ENCODE measurements at regions not wholly inside any gene's neighbourhood (a gene's known extent, or its start where the extent isn't known, plus 50 kb on each side); places are given as distances from the start of the nearest gene placed in this dataset.

GRCh38 chr1:209427811-209428210 lies 155.7 kb upstream of the CAMK1G start:
- DNase-seq (ENCODE audit: low read depth in 2 of 3, low spot score in 2 of 3): no peak

GRCh38 chr1:209428241-209428921 lies 155.1 kb upstream of the CAMK1G start:
- DNase-seq (ENCODE audit: low read depth in 2 of 3, low spot score in 2 of 3): peak in 1 of 3 donors; percentile 34

- DNase-seq (ENCODE audit: low read depth in 2 of 3, low spot score in 2 of 3): no peak
Measured at GRCh38 chr1:209429611-209430010, 153.9 kb upstream of the CAMK1G start.

GRCh38 chr1:209430107-209430506 lies 153.4 kb upstream of the CAMK1G start:
- no peak for DNase-seq (ENCODE audit: low read depth in 2 of 3, low spot score in 2 of 3)

DNA sequence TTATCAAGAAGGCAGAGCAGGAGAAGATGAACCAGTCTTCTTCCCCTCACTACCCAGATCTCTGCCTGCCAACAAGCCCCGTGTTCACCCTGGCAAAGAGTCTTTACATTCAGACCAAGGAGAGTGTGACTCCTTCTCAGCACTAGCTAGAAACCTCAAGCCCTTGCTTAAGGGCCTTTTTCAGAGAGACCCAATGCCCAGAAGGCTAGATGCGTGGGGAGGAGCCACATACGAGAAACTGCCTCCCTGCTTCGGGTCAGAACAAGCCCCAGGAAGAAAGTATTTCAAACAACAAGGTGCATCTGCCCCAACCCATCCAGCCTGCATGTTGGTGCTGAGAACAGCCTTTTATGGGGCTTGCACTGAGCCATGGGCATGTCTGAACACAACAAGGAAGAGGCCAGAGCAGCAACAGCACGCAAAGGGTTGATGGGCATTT lies 152.7 kb upstream of the CAMK1G start:
- DNase-seq (ENCODE audit: low read depth in 2 of 3, low spot score in 2 of 3): no peak

DNA sequence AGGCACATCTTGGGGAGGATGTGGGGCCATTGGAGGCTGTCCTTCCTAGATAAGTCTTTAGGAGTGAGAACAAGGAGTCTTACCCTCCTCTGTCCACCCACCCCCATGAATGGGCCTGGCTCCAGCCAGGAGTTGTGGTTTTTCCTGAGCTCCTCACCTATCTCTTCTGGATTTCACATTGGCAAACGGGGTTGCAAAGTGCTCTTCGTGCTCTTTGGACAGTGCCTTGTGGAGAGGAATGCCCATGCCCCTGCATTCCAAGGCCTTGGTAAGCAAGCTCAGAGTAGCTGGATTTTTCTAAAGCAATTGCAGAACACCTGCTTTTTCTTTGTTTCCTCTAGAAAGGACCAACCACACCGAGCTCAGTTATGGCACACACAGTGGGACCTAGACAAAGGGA lies 152.1 kb upstream of the CAMK1G start:
- no peak for DNase-seq (ENCODE audit: low read depth in 2 of 3, low spot score in 2 of 3)

DNA sequence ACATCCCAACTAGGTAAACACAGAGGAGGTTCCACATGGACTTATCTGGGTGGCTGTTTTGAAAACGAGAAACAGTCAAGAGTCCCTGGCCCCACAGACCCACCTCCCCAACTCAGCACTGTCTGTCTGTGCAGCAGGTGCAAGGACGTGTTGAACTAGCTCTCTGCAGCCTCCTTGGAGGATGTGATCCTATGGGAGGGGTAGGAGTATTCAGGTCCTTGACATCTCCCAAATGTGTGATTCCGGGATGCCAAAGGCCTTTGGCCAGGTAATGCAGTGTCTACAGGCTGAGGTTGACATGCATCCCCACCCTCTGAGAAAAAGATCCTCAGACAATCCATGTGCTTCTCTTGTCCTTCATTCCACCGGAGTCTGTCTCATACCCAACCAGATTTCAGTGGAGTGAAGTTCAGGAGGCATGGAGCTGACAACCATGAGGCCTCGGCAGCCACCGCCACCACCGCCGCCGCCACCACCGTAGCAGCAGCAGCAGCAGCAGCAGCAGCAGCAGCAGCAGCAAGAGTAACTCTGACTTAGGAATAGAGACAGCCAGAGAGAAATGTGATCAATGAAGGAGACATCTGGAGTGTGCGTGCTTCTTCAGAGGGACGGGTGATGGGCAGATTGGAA lies 151.6 kb upstream of the CAMK1G start:
- DNase-seq (ENCODE audit: low read depth in 2 of 3, low spot score in 2 of 3): no peak

GRCh38 chr1:209432443-209432825 lies 151.1 kb upstream of the CAMK1G start:
- DNase-seq (ENCODE audit: low read depth in 2 of 3, low spot score in 2 of 3): no peak

DNA sequence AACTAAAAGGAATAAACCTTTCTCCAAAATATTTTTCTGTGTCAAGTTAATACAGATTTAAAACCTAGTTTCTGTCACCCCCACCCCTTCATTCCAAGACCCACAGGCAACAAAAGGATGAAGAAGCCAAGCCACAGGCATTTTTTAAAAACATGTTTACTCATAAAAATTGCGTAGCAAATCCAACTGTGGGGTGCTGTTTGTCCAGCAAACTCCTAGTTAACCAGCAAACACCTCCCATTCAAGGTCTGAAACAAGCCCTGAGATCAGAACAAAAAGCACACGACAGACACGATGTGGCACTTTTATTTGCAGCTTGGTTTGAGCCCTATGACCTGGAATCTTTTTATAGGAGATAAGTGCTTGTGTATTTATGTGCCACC lies 149.9 kb upstream of the CAMK1G start:
- no peak for DNase-seq (ENCODE audit: low read depth in 2 of 3, low spot score in 2 of 3)

GRCh38 chr1:209434066-209434465 lies 149.4 kb upstream of the CAMK1G start:
- no peak for DNase-seq (ENCODE audit: low read depth in 2 of 3, low spot score in 2 of 3)

DNA sequence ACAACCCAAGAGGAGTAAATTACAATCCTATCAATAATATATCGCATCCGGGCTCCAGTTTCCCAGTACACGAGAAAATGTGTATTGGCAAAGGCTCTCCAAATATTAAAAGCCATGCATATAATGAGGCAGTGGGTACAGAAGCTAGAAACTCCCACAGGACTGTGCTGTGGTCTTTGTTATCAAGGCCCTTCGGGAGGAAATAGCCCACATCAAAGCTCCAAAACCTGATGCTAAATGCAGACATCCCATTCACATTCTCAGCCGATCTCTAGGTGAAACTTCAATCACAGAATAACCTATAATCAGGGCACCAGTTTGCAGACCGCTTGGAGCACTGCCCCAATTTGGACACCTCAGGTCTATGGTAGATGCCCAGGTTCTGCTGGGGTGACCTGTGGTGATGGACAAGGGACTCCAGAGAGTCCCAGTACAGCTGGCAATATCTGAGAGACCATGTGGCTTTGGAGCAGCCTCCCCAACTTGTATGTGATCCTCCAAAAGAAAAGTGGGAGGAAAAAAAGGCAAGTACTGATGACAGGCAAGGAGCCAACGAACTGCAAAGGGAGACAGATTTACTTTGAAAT lies 148.8 kb upstream of the CAMK1G start:
- DNase-seq (ENCODE audit: low read depth in 2 of 3, low spot score in 2 of 3): no peak

DNA sequence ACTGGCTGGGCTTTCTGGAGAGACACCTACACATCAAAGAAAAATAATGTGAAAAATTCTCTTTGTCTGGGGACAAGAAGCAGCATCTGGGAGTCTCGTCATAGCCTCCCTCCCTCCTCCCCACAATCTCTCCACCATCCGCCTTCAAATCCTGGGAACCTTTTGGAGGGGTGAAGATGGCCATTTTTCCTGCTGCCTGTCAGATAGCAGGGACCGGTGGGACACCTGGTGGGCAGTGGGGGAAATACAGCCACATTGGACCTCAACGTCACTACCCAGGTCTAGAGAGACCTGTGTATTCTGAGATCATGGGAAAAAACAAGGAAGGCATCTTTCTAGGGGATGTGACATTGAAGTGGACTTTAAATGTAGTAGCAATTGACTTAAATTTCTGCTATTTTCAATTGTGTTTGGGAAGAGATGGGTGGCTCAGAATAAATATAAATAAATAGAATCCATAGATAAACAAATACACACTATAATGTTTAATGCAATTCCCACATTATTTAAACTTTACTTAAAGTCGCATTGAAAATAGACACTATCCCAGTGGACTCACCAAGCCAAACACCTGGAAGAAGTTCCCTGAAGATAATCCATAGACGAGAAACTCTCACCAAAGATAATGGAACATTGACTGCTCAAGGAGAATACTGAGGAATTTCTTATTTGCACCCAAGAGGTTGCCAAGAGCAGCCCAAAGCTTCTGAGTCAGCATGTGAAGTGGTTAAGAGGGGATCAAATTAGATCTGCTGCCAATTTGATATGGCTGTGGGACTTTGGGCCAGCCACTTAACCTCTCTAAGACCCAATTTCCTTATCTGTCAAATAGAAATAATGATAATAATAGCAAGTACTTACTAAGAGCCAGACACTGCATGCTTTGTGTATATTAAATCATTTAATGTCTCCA lies 147.6 kb upstream of the CAMK1G start:
- peak in 2 of 3 donors; percentile 45 to 66 for DNase-seq (ENCODE audit: low read depth in 2 of 3, low spot score in 2 of 3)

- no peak for DNase-seq (ENCODE audit: low read depth in 2 of 3, low spot score in 2 of 3)
Measured at GRCh38 chr1:209439828-209440227, 143.7 kb upstream of the CAMK1G start.

- DNase-seq (ENCODE audit: low read depth in 2 of 3, low spot score in 2 of 3): no peak
Measured at GRCh38 chr1:209443361-209443931, 140.1 kb upstream of the CAMK1G start.

GRCh38 chr1:209443975-209444651 lies 139.4 kb upstream of the CAMK1G start:
- DNase-seq (ENCODE audit: low read depth in 2 of 3, low spot score in 2 of 3): no peak

- no peak for DNase-seq (ENCODE audit: low read depth in 2 of 3, low spot score in 2 of 3)
Measured at GRCh38 chr1:209444961-209445360, 138.6 kb upstream of the CAMK1G start.

- DNase-seq (ENCODE audit: low read depth in 2 of 3, low spot score in 2 of 3): no peak
Measured at GRCh38 chr1:209445576-209445975, 137.9 kb upstream of the CAMK1G start.

DNA sequence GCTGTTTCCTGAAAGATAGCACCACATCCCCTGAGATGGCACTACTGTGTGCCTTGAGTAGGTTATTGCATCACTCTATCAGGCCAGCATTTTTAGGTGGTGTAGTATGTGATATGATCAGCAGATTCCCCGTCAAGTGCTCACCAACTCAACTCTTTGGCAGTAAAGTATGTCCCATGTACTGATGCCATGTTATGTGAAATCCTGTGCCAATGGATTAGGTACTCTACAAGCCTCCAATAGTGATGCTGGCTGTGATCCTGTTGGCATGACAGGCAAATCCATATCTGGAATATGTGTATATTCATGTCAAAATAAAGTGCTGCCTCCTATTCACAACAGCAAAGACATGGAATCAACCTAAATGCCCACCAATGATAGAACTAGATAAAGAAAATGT lies 137.2 kb upstream of the CAMK1G start:
- no peak for DNase-seq (ENCODE audit: low read depth in 2 of 3, low spot score in 2 of 3)

DNA sequence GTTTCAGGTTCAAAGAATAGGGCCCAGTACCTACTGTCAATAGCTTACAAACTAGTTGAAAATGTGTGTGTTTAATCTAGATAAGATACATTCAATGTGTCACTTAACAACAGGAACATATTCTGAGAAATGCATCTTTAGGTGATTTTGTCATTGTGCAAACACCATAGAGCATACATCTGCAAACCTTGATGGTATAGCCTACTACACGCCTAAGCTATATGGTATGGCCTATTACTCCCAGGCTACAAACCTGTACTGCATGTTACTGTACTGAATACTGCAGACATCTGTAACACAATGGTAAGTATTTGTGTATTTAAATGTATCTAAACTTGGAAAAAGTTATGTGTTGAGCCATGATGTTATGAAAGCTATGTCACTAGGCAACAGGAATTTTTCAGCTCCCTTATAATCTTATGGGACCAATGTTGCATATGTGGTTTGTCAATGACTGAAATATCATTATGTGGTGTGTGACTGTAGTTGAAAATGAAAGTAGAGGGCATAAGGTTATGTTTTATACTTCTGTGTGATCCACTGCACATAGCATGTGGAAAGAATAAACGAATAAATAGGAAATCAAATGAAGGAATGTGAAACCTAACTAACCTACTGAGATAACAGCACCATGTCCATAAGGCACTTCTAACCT lies 129.0 kb upstream of the CAMK1G start:
- DNase-seq (ENCODE audit: low read depth in 2 of 3, low spot score in 2 of 3): no peak

DNA sequence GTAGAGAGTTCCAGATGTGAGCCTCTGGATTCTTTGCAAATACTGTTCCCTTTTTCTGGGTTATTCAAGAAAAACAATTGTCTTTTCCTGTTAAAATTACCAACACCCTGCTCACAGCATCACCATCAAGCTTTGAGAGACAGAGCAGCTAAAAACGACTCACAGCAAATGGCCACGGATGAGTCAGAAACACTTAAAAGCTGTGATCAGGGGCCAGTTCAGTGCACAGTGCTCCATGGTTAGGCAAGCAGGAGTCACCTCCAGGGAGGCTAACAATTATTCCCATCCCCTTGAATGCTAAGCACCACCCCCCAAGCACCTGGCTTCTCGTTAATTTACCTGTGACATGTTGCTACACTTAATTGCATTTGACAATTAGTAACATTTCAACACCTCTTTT lies 128.4 kb upstream of the CAMK1G start:
- DNase-seq (ENCODE audit: low read depth in 2 of 3, low spot score in 2 of 3): no peak
